Coronary artery (tissue), 2 donors: ENCODE measurements at regions not wholly inside any gene's neighbourhood (a gene's known extent, or its start where the extent isn't known, plus 50 kb on each side); places are given as distances from the start of the nearest gene placed in this dataset.

ENCODE experiments used
- DNase-seq: peaks from one replicate; pipeline ENCODE4 v3.0.0-alpha.2; 2017; ENCODE audit warnings: low spot score
- H3K27ac ChIP-seq, 2 donors: fragments of 200-600 bp; sonication (generic); one replicate each; pipeline ENCODE4 v1.5.1; 2016 to 2019
- H3K4me3 ChIP-seq: fragments of 200-600 bp; sonication (generic); 2 replicates; pipeline ENCODE4 v1.5.1; 2016; ENCODE audit warnings: mild to moderate bottlenecking, moderate library complexity
- TF ChIP-seq, protein P1 (sequence below): fragments of 200-600 bp; sonication (generic); IDR thresholded peaks from one replicate; pipeline ENCODE4 v1.5.1; 2019; ENCODE audit warnings: antibody characterized with exemption

DNA sequence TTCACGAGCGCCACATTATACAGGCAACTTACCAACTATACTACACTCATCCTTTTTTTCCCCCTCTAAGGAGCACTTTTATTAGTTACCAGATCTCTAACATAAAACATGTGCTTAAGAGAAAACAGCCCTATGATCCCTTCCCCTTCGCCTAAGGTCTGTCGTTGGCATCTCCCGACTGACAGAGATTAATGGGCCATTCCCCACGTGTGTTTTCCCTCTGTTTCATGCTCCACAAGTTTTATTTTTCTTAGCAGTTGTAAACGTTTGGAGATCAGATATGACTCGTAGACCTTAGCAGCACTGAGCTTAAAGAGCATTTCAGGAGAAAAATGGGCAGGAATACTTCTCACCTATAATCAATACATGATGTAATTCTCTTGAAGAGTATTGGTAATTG is 51.4 kb upstream of the FZD10 start:
- TF ChIP-seq, protein P1, sequence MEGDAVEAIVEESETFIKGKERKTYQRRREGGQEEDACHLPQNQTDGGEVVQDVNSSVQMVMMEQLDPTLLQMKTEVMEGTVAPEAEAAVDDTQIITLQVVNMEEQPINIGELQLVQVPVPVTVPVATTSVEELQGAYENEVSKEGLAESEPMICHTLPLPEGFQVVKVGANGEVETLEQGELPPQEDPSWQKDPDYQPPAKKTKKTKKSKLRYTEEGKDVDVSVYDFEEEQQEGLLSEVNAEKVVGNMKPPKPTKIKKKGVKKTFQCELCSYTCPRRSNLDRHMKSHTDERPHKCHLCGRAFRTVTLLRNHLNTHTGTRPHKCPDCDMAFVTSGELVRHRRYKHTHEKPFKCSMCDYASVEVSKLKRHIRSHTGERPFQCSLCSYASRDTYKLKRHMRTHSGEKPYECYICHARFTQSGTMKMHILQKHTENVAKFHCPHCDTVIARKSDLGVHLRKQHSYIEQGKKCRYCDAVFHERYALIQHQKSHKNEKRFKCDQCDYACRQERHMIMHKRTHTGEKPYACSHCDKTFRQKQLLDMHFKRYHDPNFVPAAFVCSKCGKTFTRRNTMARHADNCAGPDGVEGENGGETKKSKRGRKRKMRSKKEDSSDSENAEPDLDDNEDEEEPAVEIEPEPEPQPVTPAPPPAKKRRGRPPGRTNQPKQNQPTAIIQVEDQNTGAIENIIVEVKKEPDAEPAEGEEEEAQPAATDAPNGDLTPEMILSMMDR = no peak
- DNase-seq = no peak
- Histone ChIP-seq H3K27ac (no peak overlapping the region), H3K4me3 (no peak overlapping the region)

DNA sequence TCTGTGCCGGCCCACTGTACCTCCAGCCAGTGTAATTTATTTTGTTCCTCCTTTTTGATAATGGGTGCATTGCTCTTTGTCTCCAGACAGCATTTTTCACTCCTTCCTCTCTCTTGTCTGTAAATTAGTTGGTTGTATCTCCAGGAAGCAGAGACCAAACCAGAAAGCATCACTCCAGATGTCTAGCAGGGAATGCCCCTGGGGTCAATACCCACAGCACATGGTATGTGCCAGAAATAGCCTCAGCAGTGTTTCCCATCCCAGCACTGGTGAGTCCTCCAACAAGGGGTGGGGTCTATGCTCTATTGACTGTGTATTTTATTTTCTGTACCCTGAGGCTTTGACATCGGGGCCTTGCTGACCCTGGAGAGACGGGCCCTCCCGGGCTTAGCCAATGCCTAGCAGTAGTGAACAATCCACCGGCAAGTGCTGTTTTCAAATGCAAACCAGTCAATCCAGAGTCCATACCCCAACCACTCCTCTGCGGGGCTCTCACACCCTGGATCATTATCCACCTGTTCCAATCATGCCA is 50.2 kb upstream of the FZD10 start:
- Histone ChIP-seq H3K27ac (no peak overlapping the region), H3K4me3 (no peak overlapping the region)
- no peak for DNase-seq
- TF ChIP-seq, protein P1 = no peak
